ENCODE measurements at regions not wholly inside any gene's neighbourhood (a gene's known extent, or its start where the extent isn't known, plus 50 kb on each side); places are given as distances from the start of the nearest gene placed in this dataset.
"Not testable (repeated sequence)": the region's sequence is repeated elsewhere in the genome, so short reads cannot be mapped to it uniquely, and the experiment has no call there.

- no peak for DNase-seq (ENCODE audit: low read depth in 2 of 2)
These were observed 542.9 kb downstream of the LRRC70 start for GRCh38 chr5:63121471-63121870.

- DNase-seq (ENCODE audit: low read depth in 2 of 2) = no peak
These were observed 539.6 kb downstream of the LRRC70 start for GRCh38 chr5:63118221-63118620.

GRCh38 chr5:63111891-63112290 lies 533.3 kb downstream of the LRRC70 start:
- no peak for DNase-seq (ENCODE audit: low read depth in 2 of 2)

GRCh38 chr5:63101870-63102269 lies 523.3 kb downstream of the LRRC70 start:
- no peak for DNase-seq (ENCODE audit: low read depth in 2 of 2)

- no peak for DNase-seq (ENCODE audit: low read depth in 2 of 2)
These were observed 518.7 kb downstream of the LRRC70 start for GRCh38 chr5:63097286-63097685.

- DNase-seq (ENCODE audit: low read depth in 2 of 2) = no peak
These were observed 516.1 kb downstream of the LRRC70 start for GRCh38 chr5:63094730-63095129.

GRCh38 chr5:63089147-63089546 lies 510.5 kb downstream of the LRRC70 start:
- no peak for DNase-seq (ENCODE audit: low read depth in 2 of 2)

- DNase-seq (ENCODE audit: low read depth in 2 of 2) = no peak
These were observed 506.9 kb downstream of the LRRC70 start for GRCh38 chr5:63085561-63085960.

GRCh38 chr5:63083689-63084088 lies 505.1 kb downstream of the LRRC70 start:
- not testable (repeated sequence) for DNase-seq (ENCODE audit: low read depth in 2 of 2)

- no peak for DNase-seq (ENCODE audit: low read depth in 2 of 2)
These were observed 502.8 kb downstream of the LRRC70 start for GRCh38 chr5:63081402-63081801.

- DNase-seq (ENCODE audit: low read depth in 2 of 2) = no peak
These were observed 491.4 kb downstream of the LRRC70 start for GRCh38 chr5:63070001-63070400.

- DNase-seq (ENCODE audit: low read depth in 2 of 2) = no peak
These were observed 476.8 kb downstream of the LRRC70 start for GRCh38 chr5:63055421-63055820.

- DNase-seq (ENCODE audit: low read depth in 2 of 2) = no peak
These were observed 474.5 kb downstream of the LRRC70 start for GRCh38 chr5:63053019-63053638.

GRCh38 chr5:63050916-63051315 lies 472.3 kb downstream of the LRRC70 start:
- no peak for DNase-seq (ENCODE audit: low read depth in 2 of 2)

- no peak for DNase-seq (ENCODE audit: low read depth in 2 of 2)
These were observed 471.3 kb downstream of the LRRC70 start for GRCh38 chr5:63049935-63050334.

GRCh38 chr5:63043792-63044191 lies 465.2 kb downstream of the LRRC70 start:
- DNase-seq (ENCODE audit: low read depth in 2 of 2) = no peak

- DNase-seq (ENCODE audit: low read depth in 2 of 2) = no peak
These were observed 453.7 kb downstream of the LRRC70 start for GRCh38 chr5:63032343-63032742.

- no peak for DNase-seq (ENCODE audit: low read depth in 2 of 2)
These were observed 451.3 kb downstream of the LRRC70 start for GRCh38 chr5:63029891-63030290.

- DNase-seq (ENCODE audit: low read depth in 2 of 2) = no peak
These were observed 447.1 kb downstream of the LRRC70 start for GRCh38 chr5:63025679-63026078.

- no peak for DNase-seq (ENCODE audit: low read depth in 2 of 2)
These were observed 443.8 kb downstream of the LRRC70 start for GRCh38 chr5:63022403-63022802.

- no peak for DNase-seq (ENCODE audit: low read depth in 2 of 2)
These were observed 432.5 kb downstream of the LRRC70 start for GRCh38 chr5:63011158-63011557.

- DNase-seq (ENCODE audit: low read depth in 2 of 2) = no peak
These were observed 429.6 kb downstream of the LRRC70 start for GRCh38 chr5:63008195-63008594.

GRCh38 chr5:62994842-62995241 lies 416.2 kb downstream of the LRRC70 start:
- not testable (repeated sequence) for DNase-seq (ENCODE audit: low read depth in 2 of 2)

- no peak for DNase-seq (ENCODE audit: low read depth in 2 of 2)
These were observed 407.1 kb downstream of the LRRC70 start for GRCh38 chr5:62985749-62986148.

Measured in stimulated activated CD8-positive, alpha-beta memory T cell treated with anti-CD3 and anti-CD28 coated beads, Interleukin-2, amount 100 ng/mL, for 48 hours (primary cell).